Glutamatergic neuron (in vitro differentiated cells): ENCODE measurements at regions not wholly inside any gene's neighbourhood (a gene's known extent, or its start where the extent isn't known, plus 50 kb on each side); places are given as distances from the start of the nearest gene placed in this dataset.

ENCODE experiments used
- DNase-seq: peaks from one replicate; pipeline ENCODE4 v3.0.0; 2022
- H3K27ac Mint-ChIP-seq: one replicate; pipeline ENCODE4 v1.8.0; 2020; ENCODE audit warnings: mild to moderate bottlenecking, mixed read lengths, inconsistent platforms; ENCODE audit not compliant: unreplicated experiment
- H3K27me3 Mint-ChIP-seq: one replicate; pipeline ENCODE4 v1.8.0; 2020; ENCODE audit warnings: mild to moderate bottlenecking, moderate library complexity, mixed read lengths, inconsistent platforms; ENCODE audit not compliant: unreplicated experiment
- H3K36me3 Mint-ChIP-seq: one replicate; pipeline ENCODE4 v1.8.0; 2020; ENCODE audit warnings: mild to moderate bottlenecking, mixed read lengths, inconsistent platforms; ENCODE audit not compliant: unreplicated experiment
- H3K4me1 Mint-ChIP-seq: one replicate; pipeline ENCODE4 v1.8.0; 2020; ENCODE audit warnings: mild to moderate bottlenecking, low read depth, mixed read lengths, inconsistent platforms; ENCODE audit not compliant: unreplicated experiment
- H3K4me3 Mint-ChIP-seq: one replicate; pipeline ENCODE4 v1.8.0; 2020; ENCODE audit warnings: mild to moderate bottlenecking, mixed read lengths, inconsistent platforms; ENCODE audit not compliant: unreplicated experiment
- H3K9me3 Mint-ChIP-seq: one replicate; pipeline ENCODE4 v1.8.0; 2020; ENCODE audit warnings: mild to moderate bottlenecking, moderate library complexity, mixed read lengths, inconsistent platforms; ENCODE audit not compliant: unreplicated experiment
- CTCF ChIP-seq: fragments of 200-600 bp; sonication (generic); IDR thresholded peaks from one replicate; pipeline ENCODE4 v1.5.0; 2021; ENCODE audit not compliant: partially characterized antibody, unreplicated experiment

DNA sequence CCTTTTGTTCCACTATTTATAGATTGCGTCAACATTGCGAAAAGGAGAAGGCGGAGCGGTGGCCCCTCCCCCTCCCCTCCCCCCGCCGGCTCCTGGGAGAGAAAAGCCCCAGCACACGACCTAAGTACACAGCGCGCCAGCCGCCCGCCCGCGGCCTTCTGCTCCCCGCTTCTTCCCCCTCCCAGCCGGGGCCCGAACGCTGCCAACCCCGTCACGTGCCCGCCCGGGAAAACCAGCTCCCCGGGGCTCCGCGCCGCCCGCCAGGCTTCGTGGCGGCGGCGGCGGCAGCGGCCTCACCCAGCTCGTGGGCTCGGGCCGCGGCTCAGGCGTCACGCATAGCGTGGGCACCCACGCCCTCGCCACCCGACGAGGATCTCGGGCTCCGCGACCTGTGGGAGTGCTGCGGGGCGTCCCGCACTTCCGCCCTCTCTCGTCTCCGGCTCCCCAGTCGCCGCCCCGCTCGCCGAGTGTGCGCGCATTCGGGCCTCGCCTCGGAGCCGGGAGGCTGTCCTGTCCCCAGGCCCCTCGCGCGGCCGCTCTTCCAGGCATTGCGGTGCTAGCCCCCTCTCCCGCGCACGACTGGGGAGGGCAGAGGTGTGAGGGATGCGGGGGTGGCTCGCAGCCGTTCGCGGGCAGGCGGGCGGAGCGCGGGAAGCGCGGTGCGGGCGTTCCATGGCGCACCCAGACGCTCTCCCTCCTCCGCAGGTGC lies 110.5 kb downstream of the KCNRG start:
- no peak for TF ChIP-seq CTCF
- peak overlapping the region; percentile 90 for H3K4me3 Mint-ChIP-seq
- H3K9me3 Mint-ChIP-seq: peaks cover 12% of the 10 kb centered on the region
- DNase-seq: peak; percentile 90
- no peaks in the 10 kb centered on the region for H3K36me3 Mint-ChIP-seq
- H3K27me3 Mint-ChIP-seq: peaks cover 15% of the 10 kb centered on the region
- peak overlapping the region; percentile 86 for H3K27ac Mint-ChIP-seq
- peaks cover 37% of the 10 kb centered on the region for H3K4me1 Mint-ChIP-seq

DNA sequence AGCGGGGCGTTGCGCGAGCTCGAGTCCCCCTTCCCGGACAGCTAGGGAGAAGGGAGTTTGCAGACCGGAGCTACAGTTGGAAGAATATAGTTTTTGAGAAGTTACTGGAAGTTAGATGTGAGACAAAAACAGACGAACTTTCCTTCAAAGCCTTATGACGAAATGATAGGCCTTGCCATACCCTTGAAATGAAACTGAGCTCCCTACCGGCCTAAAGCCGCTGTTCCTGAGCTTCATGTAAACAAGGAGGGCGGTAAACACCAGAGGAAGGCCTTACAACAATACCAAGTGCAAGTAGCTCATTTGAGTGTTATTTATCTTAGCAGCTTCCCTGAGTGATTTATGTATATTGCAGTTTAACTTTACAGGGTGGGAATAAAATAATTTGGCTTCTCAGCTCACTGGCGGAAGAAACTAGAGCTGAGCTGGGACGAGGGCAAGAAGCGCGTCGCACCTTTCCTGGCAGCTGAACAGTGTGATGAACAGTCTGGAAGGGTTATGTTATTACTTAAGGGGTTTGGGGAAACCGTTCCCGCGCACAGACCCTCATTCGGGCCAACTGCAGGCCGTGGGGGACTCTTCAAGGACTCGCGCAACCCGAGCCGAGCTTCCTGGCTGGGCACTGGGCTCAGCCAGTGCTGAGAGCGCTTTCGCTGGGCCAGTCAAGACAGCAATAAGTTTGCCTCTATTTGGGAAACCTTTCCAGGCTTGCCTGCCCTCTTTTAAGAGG lies 111.2 kb downstream of the KCNRG start:
- H3K4me3 Mint-ChIP-seq: peak overlapping the region; percentile 90
- peaks cover 22% of the 10 kb centered on the region for H3K27me3 Mint-ChIP-seq
- no peak for TF ChIP-seq CTCF
- H3K36me3 Mint-ChIP-seq: no peaks in the 10 kb centered on the region
- peaks cover 40% of the 10 kb centered on the region for H3K4me1 Mint-ChIP-seq
- DNase-seq: no peak
- peak overlapping the region; percentile 86 for H3K27ac Mint-ChIP-seq
- peaks cover 12% of the 10 kb centered on the region for H3K9me3 Mint-ChIP-seq

- H3K9me3 Mint-ChIP-seq: peaks cover 12% of the 10 kb centered on the region
- H3K27ac Mint-ChIP-seq: no peak overlapping the region
- peaks cover 27% of the 10 kb centered on the region for H3K27me3 Mint-ChIP-seq
- peak; percentile 26 for DNase-seq
- H3K4me1 Mint-ChIP-seq: peaks cover 39% of the 10 kb centered on the region
- no peak for TF ChIP-seq CTCF
- H3K36me3 Mint-ChIP-seq: no peaks in the 10 kb centered on the region
- peak overlapping the region; percentile 90 for H3K4me3 Mint-ChIP-seq
Measured at GRCh38 chr13:50126993-50127725, 111.9 kb downstream of the KCNRG start.

DNA sequence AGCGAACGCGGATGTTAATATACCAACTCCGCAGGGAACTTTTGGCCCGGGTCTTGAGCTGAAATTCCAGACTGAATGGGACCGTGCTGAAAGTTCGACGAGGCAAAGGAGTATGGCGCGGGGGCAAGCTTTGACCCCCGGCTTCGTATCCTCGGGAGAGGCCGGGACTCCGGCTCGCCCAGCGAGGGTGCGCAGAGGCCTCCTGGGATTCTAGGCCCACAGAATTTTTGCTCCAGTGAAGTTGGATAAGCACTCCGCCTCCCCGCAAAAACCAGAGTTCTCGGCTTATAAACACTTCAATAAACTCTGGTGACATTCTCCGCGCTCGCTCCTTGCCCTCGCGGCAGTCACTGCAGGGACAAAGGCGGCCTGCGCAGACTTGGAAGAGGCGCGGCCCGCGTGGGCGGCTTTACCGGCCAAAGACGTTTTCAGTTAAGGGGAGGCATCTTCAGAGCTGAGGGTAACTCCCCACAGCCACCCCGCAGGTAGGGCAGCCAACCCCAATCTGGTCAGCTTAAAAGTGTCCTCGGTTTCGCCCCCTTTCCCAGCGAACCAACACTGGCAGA lies 112.6 kb downstream of the KCNRG start:
- Mint-ChIP-seq H3K27me3 (peaks cover 32% of the 10 kb centered on the region), H3K36me3 (no peaks in the 10 kb centered on the region), H3K27ac (no peak overlapping the region), H3K4me1 (peaks cover 38% of the 10 kb centered on the region), H3K4me3 (peak overlapping the region; percentile 90), H3K9me3 (peaks cover 12% of the 10 kb centered on the region)
- DNase-seq: no peak
- TF ChIP-seq CTCF: no peak
